Nephron progenitor cell (in vitro differentiated cells): ENCODE measurements at regions not wholly inside any gene's neighbourhood (a gene's known extent, or its start where the extent isn't known, plus 50 kb on each side); places are given as distances from the start of the nearest gene placed in this dataset.

Experiments used
- DNase-seq: peaks from one replicate; pipeline ENCODE4 v3.0.0; 2021
- H3K27ac Mint-ChIP-seq: 2 replicates; pipeline ENCODE4 v1.8.0; 2021; ENCODE audit warnings: mild to moderate bottlenecking, moderate library complexity, mixed read lengths
- H3K27me3 Mint-ChIP-seq: 2 replicates; pipeline ENCODE4 v1.8.0; 2021; ENCODE audit warnings: mild to moderate bottlenecking, low read depth, mixed read lengths; ENCODE audit not compliant: poor library complexity
- H3K36me3 Mint-ChIP-seq: 2 replicates; pipeline ENCODE4 v1.8.0; 2021; ENCODE audit warnings: low read depth, mixed read lengths
- H3K4me1 Mint-ChIP-seq: 2 replicates; pipeline ENCODE4 v1.8.0; 2021; ENCODE audit warnings: mixed read lengths
- H3K4me3 Mint-ChIP-seq: 2 replicates; pipeline ENCODE4 v1.8.0; 2021; ENCODE audit warnings: mild to moderate bottlenecking, moderate library complexity, mixed read lengths
- H3K9me3 Mint-ChIP-seq: 2 replicates; pipeline ENCODE4 v1.8.0; 2021; ENCODE audit warnings: mild to moderate bottlenecking, moderate library complexity, mixed read lengths
- TF ChIP-seq, protein P1 (sequence below): fragments of 200-600 bp; sonication (generic); IDR thresholded peaks from 2 replicates; pipeline ENCODE4 v1.5.0; 2021; ENCODE audit warnings: antibody characterized with exemption

DNA sequence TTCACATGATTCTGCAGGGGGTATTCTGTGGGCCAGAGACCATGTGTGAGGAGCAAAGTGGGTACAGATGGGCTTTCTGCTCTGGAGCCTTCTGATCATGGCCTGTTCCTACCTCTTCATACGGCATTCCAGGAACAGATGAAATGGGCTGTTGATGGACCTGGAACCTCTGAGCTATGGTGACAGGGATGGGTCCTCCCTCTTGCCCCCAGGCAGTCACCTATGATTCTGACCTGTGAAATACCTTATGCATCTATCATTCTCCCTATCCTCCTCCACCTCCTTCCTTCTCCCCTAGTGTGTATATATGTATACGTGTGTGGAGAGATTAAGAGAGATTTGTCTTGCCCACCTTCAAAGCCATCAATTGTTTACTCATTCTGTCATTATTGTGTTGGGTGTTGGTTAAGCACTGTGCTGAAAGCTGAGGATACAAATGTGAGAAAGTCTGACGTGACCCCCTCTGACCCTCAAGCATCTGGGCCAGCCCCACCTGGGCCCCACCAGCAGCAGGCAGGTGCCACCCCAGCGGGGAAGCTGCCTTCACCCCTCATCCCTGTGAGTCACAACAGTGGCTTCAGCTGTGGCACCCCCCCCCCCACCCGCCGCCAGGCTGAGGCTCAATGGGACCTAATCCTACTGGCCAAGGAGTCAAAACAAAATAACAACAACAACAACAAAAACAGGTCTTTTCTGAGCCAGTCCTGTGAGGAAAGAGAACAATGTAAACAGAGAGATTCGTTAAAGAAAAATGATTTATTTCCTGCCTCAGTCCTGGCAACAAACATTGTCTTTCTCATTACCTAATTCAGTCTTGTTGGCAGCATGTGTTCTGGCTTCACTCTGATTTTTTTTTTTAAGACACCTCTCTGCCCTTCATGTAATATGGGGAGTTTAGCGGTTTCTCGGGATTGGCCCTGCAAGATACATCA is 103.8 kb upstream of the CDC42EP3 start:
- H3K4me3 Mint-ChIP-seq: no peak overlapping the region
- no peak for DNase-seq
- H3K27ac Mint-ChIP-seq: peak overlapping the region; percentile 96
- H3K27me3 Mint-ChIP-seq: peaks cover 15% of the 10 kb centered on the region
- peaks cover 11% of the 10 kb centered on the region for H3K9me3 Mint-ChIP-seq
- TF ChIP-seq, protein P1, sequence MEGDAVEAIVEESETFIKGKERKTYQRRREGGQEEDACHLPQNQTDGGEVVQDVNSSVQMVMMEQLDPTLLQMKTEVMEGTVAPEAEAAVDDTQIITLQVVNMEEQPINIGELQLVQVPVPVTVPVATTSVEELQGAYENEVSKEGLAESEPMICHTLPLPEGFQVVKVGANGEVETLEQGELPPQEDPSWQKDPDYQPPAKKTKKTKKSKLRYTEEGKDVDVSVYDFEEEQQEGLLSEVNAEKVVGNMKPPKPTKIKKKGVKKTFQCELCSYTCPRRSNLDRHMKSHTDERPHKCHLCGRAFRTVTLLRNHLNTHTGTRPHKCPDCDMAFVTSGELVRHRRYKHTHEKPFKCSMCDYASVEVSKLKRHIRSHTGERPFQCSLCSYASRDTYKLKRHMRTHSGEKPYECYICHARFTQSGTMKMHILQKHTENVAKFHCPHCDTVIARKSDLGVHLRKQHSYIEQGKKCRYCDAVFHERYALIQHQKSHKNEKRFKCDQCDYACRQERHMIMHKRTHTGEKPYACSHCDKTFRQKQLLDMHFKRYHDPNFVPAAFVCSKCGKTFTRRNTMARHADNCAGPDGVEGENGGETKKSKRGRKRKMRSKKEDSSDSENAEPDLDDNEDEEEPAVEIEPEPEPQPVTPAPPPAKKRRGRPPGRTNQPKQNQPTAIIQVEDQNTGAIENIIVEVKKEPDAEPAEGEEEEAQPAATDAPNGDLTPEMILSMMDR: no peak
- peaks cover 64% of the 10 kb centered on the region for H3K4me1 Mint-ChIP-seq
- no peaks in the 10 kb centered on the region for H3K36me3 Mint-ChIP-seq

DNA sequence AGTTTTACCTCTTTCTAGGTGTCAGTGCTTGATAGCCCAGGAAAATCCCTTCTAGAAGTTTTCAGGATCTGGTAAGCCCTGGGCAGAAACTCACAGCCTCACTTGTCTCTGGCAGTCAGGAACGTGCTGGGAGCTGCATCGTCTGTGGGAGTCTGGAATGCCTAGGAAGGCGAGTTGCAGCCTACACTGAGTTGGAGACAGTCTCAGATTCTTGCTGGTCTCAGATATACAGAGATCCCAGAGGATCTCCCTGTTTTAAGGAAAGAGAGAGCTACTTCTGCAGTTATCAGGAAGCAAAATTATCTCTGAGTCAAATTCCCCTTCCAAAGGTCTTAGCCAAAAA is 104.4 kb upstream of the CDC42EP3 start:
- Mint-ChIP-seq H3K4me1 (peaks cover 64% of the 10 kb centered on the region), H3K4me3 (no peak overlapping the region), H3K27ac (peak overlapping the region; percentile 96), H3K9me3 (peaks cover 9% of the 10 kb centered on the region), H3K36me3 (no peaks in the 10 kb centered on the region), H3K27me3 (peaks cover 15% of the 10 kb centered on the region)
- no peak for DNase-seq
- TF ChIP-seq, protein P1: no peak

DNA sequence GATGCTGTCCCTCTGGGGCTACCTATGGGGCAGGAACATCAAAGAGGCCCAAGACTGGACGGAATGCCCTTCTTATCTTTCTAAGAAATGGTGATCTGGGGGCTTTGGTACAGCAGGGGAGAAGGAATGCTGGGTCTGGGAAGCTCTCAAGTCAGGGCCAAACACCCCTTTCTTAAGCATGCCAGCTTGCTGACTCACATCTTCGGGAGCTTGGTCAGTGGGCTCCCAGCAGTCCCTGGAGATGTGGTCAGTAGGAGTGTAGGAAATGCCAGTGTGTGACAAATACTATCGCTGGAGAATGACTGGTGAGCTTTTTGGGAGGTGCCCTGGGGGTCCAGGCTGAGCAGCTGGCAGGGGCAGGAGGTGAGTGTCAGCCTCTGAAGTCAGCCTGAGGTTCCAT is 105.0 kb upstream of the CDC42EP3 start:
- H3K4me1 Mint-ChIP-seq: peaks cover 64% of the 10 kb centered on the region
- peaks cover 4% of the 10 kb centered on the region for H3K9me3 Mint-ChIP-seq
- peaks cover 12% of the 10 kb centered on the region for H3K27me3 Mint-ChIP-seq
- no peak overlapping the region for H3K27ac Mint-ChIP-seq
- DNase-seq: no peak
- no peaks in the 10 kb centered on the region for H3K36me3 Mint-ChIP-seq
- TF ChIP-seq, protein P1: no peak
- H3K4me3 Mint-ChIP-seq: no peak overlapping the region

DNA sequence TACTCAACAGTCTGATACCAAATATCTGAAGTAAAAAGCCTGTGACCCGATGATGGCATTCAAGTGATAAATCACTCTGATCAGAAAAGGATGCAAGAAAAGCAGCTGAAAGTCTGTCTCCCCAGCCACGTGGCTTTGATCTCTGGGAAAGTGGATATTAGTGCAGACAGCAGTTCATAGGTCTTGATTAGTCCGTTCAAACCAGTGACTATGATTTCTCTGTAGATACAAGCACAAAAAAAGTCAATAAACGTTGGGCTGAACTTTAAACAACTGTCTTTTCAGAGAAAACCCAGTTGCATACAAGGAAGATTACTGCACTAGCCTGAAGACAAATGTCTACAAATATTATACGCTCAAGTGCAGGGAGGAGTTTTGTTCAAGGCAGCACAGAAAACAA is 107.7 kb upstream of the CDC42EP3 start:
- DNase-seq: no peak
- TF ChIP-seq, protein P1: no peak
- Mint-ChIP-seq H3K36me3 (no peaks in the 10 kb centered on the region), H3K4me1 (peaks cover 68% of the 10 kb centered on the region), H3K9me3 (peaks cover 4% of the 10 kb centered on the region), H3K4me3 (no peak overlapping the region), H3K27me3 (peaks cover 11% of the 10 kb centered on the region), H3K27ac (peak overlapping the region; percentile 40)

DNA sequence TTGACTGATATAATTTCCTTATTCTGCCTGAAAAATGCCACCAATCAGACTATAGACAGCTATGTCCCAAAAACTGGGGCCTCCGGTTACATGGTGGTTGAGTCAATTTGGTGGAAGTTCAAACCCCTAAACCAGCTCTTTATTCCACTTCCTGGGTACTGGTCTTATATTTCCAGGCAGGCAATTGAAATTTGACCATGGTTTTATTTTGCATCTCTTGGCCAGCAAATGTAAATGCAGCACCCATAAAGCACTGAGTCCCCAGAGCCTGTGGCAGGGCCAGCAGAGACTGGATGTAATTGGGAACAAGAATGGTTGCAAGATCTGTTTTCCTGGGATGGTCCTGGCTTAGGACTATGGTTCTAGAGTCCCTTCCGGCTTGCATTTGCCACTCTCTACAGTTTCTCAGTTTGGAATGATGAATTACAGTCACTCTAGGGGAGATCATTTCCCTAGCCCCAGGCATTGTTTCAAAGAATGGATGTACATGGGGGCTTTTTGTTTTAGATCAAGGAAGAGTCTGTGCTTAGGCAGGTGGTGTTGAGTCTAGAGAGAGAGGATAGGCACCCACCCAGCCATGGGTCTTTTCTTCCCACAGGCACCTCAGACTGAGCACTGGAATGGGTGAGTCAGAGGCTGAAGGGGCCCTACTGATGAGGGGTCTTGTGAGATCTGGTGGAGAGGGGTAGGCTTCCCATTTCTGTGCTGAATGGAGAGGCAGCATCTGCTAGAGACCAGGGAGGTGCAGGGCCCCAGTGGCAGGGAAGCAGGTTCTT is 108.4 kb upstream of the CDC42EP3 start:
- Mint-ChIP-seq H3K27me3 (peaks cover 10% of the 10 kb centered on the region), H3K27ac (no peak overlapping the region)
- DNase-seq: no peak

More for the DNA sequence above, 108.4 kb upstream of the CDC42EP3 start:
- peaks cover 61% of the 10 kb centered on the region for H3K4me1 Mint-ChIP-seq
- H3K36me3 Mint-ChIP-seq: no peaks in the 10 kb centered on the region
- no peak overlapping the region for H3K4me3 Mint-ChIP-seq
- H3K9me3 Mint-ChIP-seq: peaks cover 4% of the 10 kb centered on the region
- TF ChIP-seq, protein P1: no peak
